ENCODE measurements at regions not wholly inside any gene's neighbourhood (a gene's known extent, or its start where the extent isn't known, plus 50 kb on each side); places are given as distances from the start of the nearest gene placed in this dataset.

DNA sequence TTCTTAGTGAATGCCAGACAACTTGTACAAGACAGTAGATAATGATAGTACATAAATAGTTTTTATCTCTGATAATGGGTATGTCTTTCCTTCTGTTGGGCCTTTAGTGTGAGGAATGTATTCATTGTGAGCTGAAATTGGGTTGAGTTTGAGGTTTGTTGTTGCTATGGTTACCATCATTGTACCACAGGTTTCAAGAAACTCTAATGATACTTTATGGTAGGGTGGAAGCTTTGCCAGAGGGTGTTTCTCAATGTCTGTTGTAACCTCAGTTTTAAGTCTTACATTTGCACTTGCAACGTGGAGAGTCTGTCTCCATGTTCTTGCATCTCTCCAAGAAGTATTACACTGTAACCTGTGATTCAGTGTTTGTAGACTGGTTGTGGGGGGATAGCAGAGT, 1550.1 kb downstream of the MAT2B start:
- TF ChIP-seq PHB2 (IDR thresholded peaks at IDR 0.05; ENCODE audit: partially characterized antibody) (no peak), ZFP36L2 (CRISPR knock-in tag; IDR thresholded peaks at IDR 0.05) (no peak), ZNF768 (CRISPR knock-in tag; IDR thresholded peaks at IDR 0.05) (no peak), FOXJ3 (CRISPR knock-in tag; IDR thresholded peaks at IDR 0.05; ENCODE audit: borderline replicate concordance) (no peak), JUN (CRISPR knock-in tag; IDR thresholded peaks at IDR 0.05) (no peak)
